Ishikawa (cell line): ENCODE measurements at regions not wholly inside any gene's neighbourhood (a gene's known extent, or its start where the extent isn't known, plus 50 kb on each side); places are given as distances from the start of the nearest gene placed in this dataset.

Experiments
- CEBPB ChIP-seq: IDR thresholded peaks from 2 replicates; pipeline ENCODE4 v1.6.1; 2012
- CREB1 ChIP-seq: IDR thresholded peaks from 2 replicates; pipeline ENCODE4 v1.6.1; 2012; ENCODE audit warnings: low read depth
- EGR1 ChIP-seq: IDR thresholded peaks from 2 replicates; pipeline ENCODE4 v1.6.1; 2012
- EP300 ChIP-seq: IDR thresholded peaks from 2 replicates; pipeline ENCODE4 v1.6.1; 2012; ENCODE audit warnings: borderline replicate concordance
- FOXM1 ChIP-seq: IDR thresholded peaks from 2 replicates; pipeline ENCODE4 v1.6.1; 2012; ENCODE audit warnings: low read depth, borderline replicate concordance
- NFIC ChIP-seq: IDR thresholded peaks from 2 replicates; pipeline ENCODE4 v1.6.1; 2012
- RAD21 ChIP-seq: IDR thresholded peaks from 2 replicates; pipeline ENCODE4 v1.6.1; 2012; ENCODE audit warnings: low read depth
- REST ChIP-seq: IDR thresholded peaks from 2 replicates; pipeline ENCODE4 v1.6.1; 2012; ENCODE audit warnings: low read depth, mild to moderate bottlenecking
- TAF1 ChIP-seq: IDR thresholded peaks from 2 replicates; pipeline ENCODE4 v1.6.1; 2012; ENCODE audit warnings: low read depth, mild to moderate bottlenecking
- TCF12 ChIP-seq: IDR thresholded peaks from 2 replicates; pipeline ENCODE4 v1.6.1; 2012; ENCODE audit warnings: low read depth
- TEAD4 ChIP-seq: IDR thresholded peaks from 2 replicates; pipeline ENCODE4 v1.6.1; 2012
- YY1 ChIP-seq: IDR thresholded peaks from 2 replicates; pipeline ENCODE4 v1.6.1; 2012; ENCODE audit warnings: low read depth
- ZBTB7A ChIP-seq: IDR thresholded peaks from 2 replicates; pipeline ENCODE4 v1.6.1; 2012; ENCODE audit warnings: low read depth
- TF ChIP-seq, protein P1 (sequence below): IDR thresholded peaks from 2 replicates; pipeline ENCODE4 v1.6.1; 2012
- TF ChIP-seq, protein P2 (sequence below): IDR thresholded peaks from 2 replicates; pipeline ENCODE4 v1.6.1; 2012

DNA sequence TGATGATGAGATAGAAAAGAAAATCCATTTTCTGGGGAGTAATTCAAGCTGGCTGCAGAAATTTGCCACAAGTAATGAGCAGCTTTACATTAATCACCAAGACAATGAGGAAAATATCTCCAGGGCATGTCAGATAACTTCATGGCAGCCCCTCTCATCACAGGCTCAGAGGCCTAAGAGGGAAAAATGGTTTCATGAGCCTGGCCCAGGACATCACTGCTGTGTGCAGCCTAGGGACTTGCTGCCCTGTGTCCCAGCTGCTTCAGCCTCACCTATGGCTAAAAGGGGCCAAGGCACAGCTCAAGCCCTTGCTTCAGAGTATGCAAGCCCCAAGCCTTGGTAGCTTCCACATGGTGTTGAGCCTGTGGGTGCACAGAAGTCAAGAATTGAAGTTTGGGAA lies 161.7 kb downstream of the OPA1 start:
- no peak for TF ChIP-seq CREB1
- TF ChIP-seq TAF1: no peak
- TF ChIP-seq, protein P1, sequence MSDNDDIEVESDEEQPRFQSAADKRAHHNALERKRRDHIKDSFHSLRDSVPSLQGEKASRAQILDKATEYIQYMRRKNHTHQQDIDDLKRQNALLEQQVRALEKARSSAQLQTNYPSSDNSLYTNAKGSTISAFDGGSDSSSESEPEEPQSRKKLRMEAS: no peak
- TF ChIP-seq ZBTB7A: no peak
- TF ChIP-seq YY1: no peak
- no peak for TF ChIP-seq TEAD4
- TF ChIP-seq EGR1: no peak
- no peak for TF ChIP-seq FOXM1
- TF ChIP-seq NFIC: no peak
- TF ChIP-seq TCF12: no peak
- TF ChIP-seq REST: no peak
- no peak for TF ChIP-seq CEBPB
- no peak for TF ChIP-seq RAD21
- no peak for TF ChIP-seq EP300
- TF ChIP-seq, protein P2, sequence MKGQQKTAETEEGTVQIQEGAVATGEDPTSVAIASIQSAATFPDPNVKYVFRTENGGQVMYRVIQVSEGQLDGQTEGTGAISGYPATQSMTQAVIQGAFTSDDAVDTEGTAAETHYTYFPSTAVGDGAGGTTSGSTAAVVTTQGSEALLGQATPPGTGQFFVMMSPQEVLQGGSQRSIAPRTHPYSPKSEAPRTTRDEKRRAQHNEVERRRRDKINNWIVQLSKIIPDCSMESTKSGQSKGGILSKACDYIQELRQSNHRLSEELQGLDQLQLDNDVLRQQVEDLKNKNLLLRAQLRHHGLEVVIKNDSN: no peak

GRCh38 chr3:193756536-193756935 lies 163.5 kb downstream of the OPA1 start:
- no peak for TF ChIP-seq TEAD4
- no peak for TF ChIP-seq ZBTB7A
- TF ChIP-seq CREB1: no peak
- TF ChIP-seq, protein P1: no peak
- no peak for TF ChIP-seq TCF12
- TF ChIP-seq RAD21: no peak

DNA sequence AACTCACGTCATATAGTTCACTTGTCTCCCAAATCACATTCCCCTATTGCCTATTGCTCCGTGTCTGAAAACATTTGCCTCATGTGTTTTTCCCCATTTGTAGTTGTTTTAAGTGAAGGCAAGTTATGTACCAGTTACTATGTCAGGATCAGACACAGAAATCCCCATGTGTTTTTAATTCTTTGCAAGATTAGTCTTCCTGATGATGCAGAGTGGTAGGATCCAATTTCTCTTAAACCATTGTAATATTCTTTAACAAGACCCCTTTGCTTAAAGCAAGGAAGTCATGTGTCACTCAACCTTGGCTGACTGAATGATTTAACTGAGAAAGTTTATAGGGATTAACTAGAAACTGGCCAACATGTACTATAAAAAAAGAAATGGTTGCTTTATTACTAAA lies 164.4 kb downstream of the OPA1 start:
- TF ChIP-seq EP300 (no peak), ZBTB7A (no peak), TEAD4 (no peak), TCF12 (no peak), EGR1 (no peak), REST (no peak), TAF1 (no peak), NFIC (no peak), CREB1 (no peak), CEBPB (no peak), FOXM1 (no peak), RAD21 (no peak), YY1 (no peak)
- TF ChIP-seq, protein P2: no peak
- TF ChIP-seq, protein P1: no peak

DNA sequence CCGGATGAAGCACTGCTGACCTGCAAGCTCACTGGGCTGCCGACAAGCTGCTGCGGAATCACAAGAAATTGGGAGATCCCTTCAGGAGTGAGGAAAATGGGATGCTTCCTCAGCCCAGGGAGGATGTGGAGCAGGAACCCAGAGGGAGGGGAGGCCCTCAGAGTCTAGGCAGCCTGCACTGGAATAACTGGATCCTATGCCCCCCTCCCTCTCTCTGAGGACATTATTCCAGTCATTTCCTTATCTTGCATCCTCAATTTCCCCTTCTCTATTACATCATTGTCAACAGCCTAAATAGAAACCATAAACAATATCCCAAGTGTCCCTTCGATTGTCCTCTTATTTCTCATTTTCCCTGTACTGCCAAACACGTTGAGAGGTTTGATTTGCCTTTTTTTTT lies 169.0 kb downstream of the OPA1 start:
- TF ChIP-seq TCF12: no peak
- TF ChIP-seq RAD21: no peak
- no peak for TF ChIP-seq TEAD4
- TF ChIP-seq NFIC: no peak
- TF ChIP-seq TAF1: no peak
- TF ChIP-seq, protein P2: no peak
- TF ChIP-seq CEBPB: no peak
- TF ChIP-seq ZBTB7A: no peak
- TF ChIP-seq EP300: no peak
- TF ChIP-seq, protein P1: no peak
- no peak for TF ChIP-seq FOXM1
- TF ChIP-seq YY1: no peak
- no peak for TF ChIP-seq REST
- TF ChIP-seq CREB1: no peak
- no peak for TF ChIP-seq EGR1
